HL-60 (cell line): ENCODE measurements at regions not wholly inside any gene's neighbourhood (a gene's known extent, or its start where the extent isn't known, plus 50 kb on each side); places are given as distances from the start of the nearest gene placed in this dataset.

Experiments
- POLR2AphosphoS5 ChIP-seq: IDR thresholded peaks from 2 replicates; pipeline ENCODE4 v1.6.1; 2012; ENCODE audit warnings: low read depth
- TF ChIP-seq, protein P1 (sequence below): IDR thresholded peaks from one replicate; pipeline ENCODE4 v1.5.1; 2011; ENCODE audit warnings: low read length, control low read depth, inconsistent platforms; ENCODE audit not compliant: insufficient read depth

- TF ChIP-seq, protein P1, sequence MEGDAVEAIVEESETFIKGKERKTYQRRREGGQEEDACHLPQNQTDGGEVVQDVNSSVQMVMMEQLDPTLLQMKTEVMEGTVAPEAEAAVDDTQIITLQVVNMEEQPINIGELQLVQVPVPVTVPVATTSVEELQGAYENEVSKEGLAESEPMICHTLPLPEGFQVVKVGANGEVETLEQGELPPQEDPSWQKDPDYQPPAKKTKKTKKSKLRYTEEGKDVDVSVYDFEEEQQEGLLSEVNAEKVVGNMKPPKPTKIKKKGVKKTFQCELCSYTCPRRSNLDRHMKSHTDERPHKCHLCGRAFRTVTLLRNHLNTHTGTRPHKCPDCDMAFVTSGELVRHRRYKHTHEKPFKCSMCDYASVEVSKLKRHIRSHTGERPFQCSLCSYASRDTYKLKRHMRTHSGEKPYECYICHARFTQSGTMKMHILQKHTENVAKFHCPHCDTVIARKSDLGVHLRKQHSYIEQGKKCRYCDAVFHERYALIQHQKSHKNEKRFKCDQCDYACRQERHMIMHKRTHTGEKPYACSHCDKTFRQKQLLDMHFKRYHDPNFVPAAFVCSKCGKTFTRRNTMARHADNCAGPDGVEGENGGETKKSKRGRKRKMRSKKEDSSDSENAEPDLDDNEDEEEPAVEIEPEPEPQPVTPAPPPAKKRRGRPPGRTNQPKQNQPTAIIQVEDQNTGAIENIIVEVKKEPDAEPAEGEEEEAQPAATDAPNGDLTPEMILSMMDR, result no peak
- no peak for TF ChIP-seq POLR2AphosphoS5
Measured at GRCh38 chr7:79732535-79732934, 279.1 kb upstream of the MAGI2 start.
